Pons (tissue), 1 donor: ENCODE measurements at regions not wholly inside any gene's neighbourhood (a gene's known extent, or its start where the extent isn't known, plus 50 kb on each side); places are given as distances from the start of the nearest gene placed in this dataset.

Experiments used
- DNase-seq: peaks from one replicate; pipeline ENCODE4 v3.0.0-alpha.2; 2016; ENCODE audit warnings: low spot score

- no peak for DNase-seq
These were observed 60.6 kb downstream of the ARL6IP4 start for GRCh38 chr12:123041042-123041531.

DNA sequence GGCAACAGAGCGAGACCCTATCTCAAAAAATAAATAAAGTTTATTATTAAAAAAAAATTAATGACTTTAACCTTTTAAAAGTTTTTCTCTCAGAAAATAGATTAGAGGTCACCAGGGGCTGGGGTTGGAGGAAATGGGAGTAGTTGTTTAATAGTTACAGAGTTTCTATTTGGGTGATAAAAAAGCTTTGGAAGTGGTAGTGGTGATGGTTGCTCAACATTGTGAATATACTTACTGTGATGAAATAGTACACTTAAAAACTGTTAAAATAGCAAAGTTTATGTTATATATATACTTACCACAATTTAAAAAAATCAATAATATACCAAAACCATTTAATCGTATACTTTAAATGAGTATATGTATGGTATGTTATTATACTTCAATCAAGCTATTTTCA is 59.6 kb downstream of the ARL6IP4 start:
- no peak for DNase-seq

DNA sequence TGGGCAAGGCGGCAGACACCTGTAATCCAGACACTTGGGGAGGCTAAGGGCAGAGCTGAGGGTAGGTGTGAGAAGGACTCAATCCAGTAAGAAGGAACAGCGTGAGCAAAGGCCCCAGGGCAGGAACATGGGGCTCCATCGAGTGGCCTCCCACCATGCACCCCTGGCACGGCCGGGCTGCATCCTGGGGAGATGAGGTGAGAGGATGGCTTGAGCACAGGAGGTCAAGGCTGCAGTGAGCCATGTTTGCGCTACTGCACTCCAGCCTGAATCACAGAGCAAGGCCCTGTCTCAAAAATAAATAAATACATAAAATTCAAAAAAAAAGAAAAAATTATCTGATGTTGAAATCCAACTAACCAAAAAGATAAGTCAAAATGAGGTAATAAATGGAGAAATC is 58.5 kb downstream of the ARL6IP4 start:
- no peak for DNase-seq

DNA sequence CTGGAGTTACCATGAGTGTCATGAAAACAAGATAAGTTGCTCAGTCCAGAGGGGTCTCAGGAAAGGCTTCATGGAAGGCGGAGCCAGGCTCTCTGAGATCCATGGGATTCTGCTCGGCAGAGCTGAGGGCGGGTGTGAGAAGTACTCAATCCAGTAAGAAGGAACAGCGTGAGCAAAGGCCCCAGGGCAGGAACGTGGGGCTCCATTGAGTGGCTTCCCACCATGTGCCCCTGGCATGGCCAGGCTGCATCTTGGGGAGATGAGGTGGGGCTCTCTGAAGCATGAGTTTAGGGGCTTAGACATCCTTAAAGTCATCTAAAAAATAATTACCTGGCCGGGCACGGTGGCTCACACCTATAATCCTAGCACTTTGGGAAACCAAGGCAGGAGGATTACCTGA is 58.0 kb downstream of the ARL6IP4 start:
- DNase-seq, result no peak

DNA sequence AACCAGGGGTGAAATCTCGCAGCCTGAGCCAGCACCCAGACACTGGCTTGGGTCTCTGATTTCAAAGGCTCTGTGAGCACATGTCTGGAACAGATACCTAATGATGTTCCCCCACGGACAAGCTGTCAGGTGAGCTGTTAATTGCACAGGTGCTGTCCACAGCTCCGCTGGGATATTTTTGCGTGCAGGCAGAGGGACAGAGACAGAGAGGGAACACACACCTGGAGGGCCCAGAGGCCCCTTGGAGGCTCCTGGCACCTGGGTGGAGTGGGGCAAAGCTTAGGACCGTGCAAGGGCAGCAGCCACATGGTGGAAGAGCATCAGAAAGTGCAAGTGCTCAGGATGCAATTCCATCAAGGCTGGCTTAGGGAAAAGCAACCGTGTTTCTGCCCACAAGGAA is 57.3 kb downstream of the ARL6IP4 start:
- no peak for DNase-seq

- DNase-seq, result no peak
These were observed 56.2 kb downstream of the ARL6IP4 start for GRCh38 chr12:123036466-123037285.

GRCh38 chr12:123035841-123036240 is 55.4 kb downstream of the ARL6IP4 start:
- no peak for DNase-seq

- DNase-seq, result no peak
These were observed 54.4 kb downstream of the ARL6IP4 start for GRCh38 chr12:123034865-123035264.

- no peak for DNase-seq
These were observed 53.6 kb downstream of the ARL6IP4 start for GRCh38 chr12:123034022-123034541.

DNA sequence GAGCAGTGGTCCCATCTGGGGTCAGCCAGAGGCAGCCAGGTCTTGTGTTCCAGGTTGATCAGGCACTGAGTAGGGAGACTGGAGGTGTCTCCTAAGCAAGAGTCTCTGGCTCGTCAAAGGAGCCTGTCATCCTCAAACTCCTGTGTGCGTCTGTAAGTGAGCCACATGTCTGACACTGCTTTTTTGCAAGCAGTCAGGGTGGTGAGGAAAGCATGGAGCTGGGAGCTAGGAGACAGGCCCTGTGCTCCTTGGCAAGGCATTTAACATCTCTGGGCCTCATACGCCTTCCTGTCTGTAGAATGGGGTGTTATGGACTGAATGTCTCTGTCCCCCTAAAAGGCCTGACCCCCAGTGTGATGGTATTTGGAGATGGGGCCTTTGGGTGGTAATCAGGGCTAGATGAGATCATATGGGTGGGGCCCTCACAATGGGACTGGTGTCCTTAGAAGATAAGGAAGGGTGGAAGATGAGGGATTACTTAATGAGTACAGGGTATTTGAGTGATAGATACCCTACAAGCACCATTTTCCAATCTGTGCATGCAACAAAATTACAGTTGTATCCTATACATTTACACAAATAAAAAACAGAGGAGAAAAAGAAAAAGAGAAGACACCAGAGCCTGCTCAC is 53.0 kb downstream of the ARL6IP4 start:
- no peak for DNase-seq

GRCh38 chr12:123032736-123033391 is 52.4 kb downstream of the ARL6IP4 start:
- DNase-seq, result no peak
